Activated CD4-positive, CD25-positive, alpha-beta regulatory T cell (primary cell): ENCODE measurements at regions not wholly inside any gene's neighbourhood (a gene's known extent, or its start where the extent isn't known, plus 50 kb on each side); places are given as distances from the start of the nearest gene placed in this dataset.

Source experiments
- DNase-seq, 4 experiments: peaks; one replicate each; lab custom pipeline; 2025; lab: John Stamatoyannopoulos, UW

- no peak for DNase-seq
Measured at GRCh38 chr12:132407451-132407961, 78.1 kb upstream of the GALNT9 start.

- DNase-seq, result no peak
Measured at GRCh38 chr12:132406493-132407450, 77.4 kb upstream of the GALNT9 start.

- DNase-seq, result no peak
Measured at GRCh38 chr12:132405742-132406251, 76.4 kb upstream of the GALNT9 start.

- no peak for DNase-seq
Measured at GRCh38 chr12:132404951-132405741, 75.8 kb upstream of the GALNT9 start.

- no peak for DNase-seq
Measured at GRCh38 chr12:132404435-132404855, 75.1 kb upstream of the GALNT9 start.

- no peak for DNase-seq
Measured at GRCh38 chr12:132403636-132404434, 74.4 kb upstream of the GALNT9 start.

GRCh38 chr12:132402831-132403416 is 73.5 kb upstream of the GALNT9 start:
- no peak for DNase-seq

- no peak for DNase-seq
Measured at GRCh38 chr12:132401982-132402381, 72.6 kb upstream of the GALNT9 start.

GRCh38 chr12:132400011-132400641 is 70.7 kb upstream of the GALNT9 start:
- DNase-seq, result no peak

- no peak for DNase-seq
Measured at GRCh38 chr12:132399092-132400010, 70.0 kb upstream of the GALNT9 start.

GRCh38 chr12:132398386-132398991 is 69.1 kb upstream of the GALNT9 start:
- DNase-seq, result no peak

- no peak for DNase-seq
Measured at GRCh38 chr12:132397934-132398385, 68.6 kb upstream of the GALNT9 start.

GRCh38 chr12:132397152-132397933 is 68.0 kb upstream of the GALNT9 start:
- DNase-seq, result no peak

- DNase-seq, result no peak
Measured at GRCh38 chr12:132396657-132397056, 67.3 kb upstream of the GALNT9 start.

- no peak for DNase-seq
Measured at GRCh38 chr12:132395908-132396305, 66.5 kb upstream of the GALNT9 start.

- DNase-seq, result no peak
Measured at GRCh38 chr12:132395192-132395907, 66.0 kb upstream of the GALNT9 start.
